ENCODE measurements at regions not wholly inside any gene's neighbourhood (a gene's known extent, or its start where the extent isn't known, plus 50 kb on each side); places are given as distances from the start of the nearest gene placed in this dataset.

DNA sequence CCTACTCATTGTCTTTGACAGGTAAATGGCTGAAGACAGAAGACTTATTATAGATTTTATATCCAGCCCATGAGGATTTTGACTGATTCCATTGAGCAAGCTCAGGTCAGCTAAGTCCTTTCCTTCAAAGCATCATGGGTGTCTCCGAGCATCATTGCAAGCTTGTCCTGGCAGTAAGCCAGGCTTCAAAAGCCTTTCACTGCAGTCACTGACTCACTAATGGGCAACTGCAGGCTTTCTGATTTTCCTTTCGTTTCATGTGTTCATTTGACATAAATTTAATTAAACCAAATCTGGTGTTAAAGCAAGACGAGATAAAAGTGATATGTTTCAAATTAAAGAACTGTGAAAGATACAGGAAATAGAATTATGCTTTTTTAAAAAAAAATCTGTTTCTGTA lies 426.2 kb downstream of the ANXA1 start:
- no peak for TF ChIP-seq CTCF (IDR thresholded peaks at IDR 0.05; ENCODE audit: control insufficient read depth, extremely low read depth, insufficient read depth)
- no peak for DNase-seq (ENCODE audit: low read depth)
- no peak overlapping the region for H3K4me3 ChIP-seq (ENCODE audit: low read depth, low read length)

- no peak for TF ChIP-seq CTCF (IDR thresholded peaks at IDR 0.05; ENCODE audit: control insufficient read depth, extremely low read depth, insufficient read depth)
- no peak overlapping the region for H3K4me3 ChIP-seq (ENCODE audit: low read depth, low read length)
- DNase-seq (ENCODE audit: low read depth) = peak; percentile 88
Observed at GRCh38 chr9:73579823-73580222, 428.2 kb downstream of the ANXA1 start.

DNA sequence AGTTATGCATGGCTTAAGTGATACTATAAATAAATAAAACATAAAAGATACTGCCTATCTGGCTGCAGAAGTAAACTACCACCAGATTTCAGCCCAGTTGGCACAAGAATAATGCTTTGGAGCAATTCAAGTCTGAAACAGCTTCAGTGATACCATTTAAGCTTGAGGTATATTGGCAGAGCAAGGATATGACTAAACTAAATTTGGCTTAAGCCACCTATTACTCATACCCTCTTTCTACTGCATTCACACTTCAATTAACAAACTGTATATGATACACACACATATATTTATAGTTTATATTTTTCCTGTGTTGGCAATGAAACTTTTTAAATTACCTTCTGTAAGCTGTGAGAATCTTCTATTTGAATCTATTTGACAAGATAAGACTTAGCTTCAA lies 431.9 kb downstream of the ANXA1 start:
- H3K4me3 ChIP-seq (ENCODE audit: low read depth, low read length) = no peak overlapping the region
- no peak for TF ChIP-seq CTCF (IDR thresholded peaks at IDR 0.05; ENCODE audit: control insufficient read depth, extremely low read depth, insufficient read depth)
- DNase-seq (ENCODE audit: low read depth) = no peak

DNA sequence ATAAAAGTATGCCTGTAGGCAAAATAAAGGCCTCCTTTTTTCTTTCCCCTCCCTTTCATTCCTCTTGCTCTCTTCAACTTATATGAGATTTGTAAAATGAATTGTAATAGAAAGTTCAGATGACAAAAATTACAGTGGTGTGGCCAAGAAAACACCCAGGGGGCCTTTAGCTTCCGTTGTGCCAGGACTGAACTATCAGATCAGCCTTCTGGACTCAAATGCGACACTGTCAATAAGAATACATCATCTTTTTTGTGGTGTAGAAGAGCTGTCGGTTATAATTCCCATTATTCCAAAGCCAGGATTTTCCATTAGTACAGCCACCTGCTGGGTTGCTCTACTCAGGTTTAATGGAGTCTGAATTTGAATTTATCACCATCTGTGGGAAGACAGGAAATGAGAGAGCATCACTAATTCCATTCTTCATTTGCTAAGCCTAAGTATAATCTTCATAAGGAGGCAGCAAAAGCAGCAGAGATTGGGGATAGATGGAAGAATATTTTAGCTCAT lies 443.4 kb downstream of the ANXA1 start:
- H3K4me3 ChIP-seq (ENCODE audit: low read depth, low read length) = no peak overlapping the region
- TF ChIP-seq CTCF (IDR thresholded peaks at IDR 0.05; ENCODE audit: control insufficient read depth, extremely low read depth, insufficient read depth) = no peak
- DNase-seq (ENCODE audit: low read depth) = no peak

DNA sequence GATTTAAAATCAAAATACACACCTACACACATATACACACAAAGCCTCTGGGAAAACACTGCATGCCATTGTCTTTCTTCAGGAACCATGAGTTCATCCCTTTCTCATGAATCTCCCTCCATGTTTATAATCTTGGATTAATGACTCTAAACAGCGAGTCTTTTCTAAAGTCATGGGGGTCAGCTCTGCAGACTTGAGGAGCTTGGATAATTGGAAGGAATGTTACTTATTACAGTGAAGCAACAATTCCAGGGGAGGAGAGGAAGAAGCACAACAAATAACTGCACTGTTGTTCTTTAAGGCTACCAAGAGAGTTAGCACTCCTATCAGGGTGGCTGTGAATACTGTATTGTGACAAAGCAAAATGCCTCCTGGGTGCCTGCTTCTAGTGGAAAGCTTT lies 444.7 kb downstream of the ANXA1 start:
- no peak for DNase-seq (ENCODE audit: low read depth)
- H3K4me3 ChIP-seq (ENCODE audit: low read depth, low read length) = no peak overlapping the region
- no peak for TF ChIP-seq CTCF (IDR thresholded peaks at IDR 0.05; ENCODE audit: control insufficient read depth, extremely low read depth, insufficient read depth)

GRCh38 chr9:73597039-73597438 lies 445.4 kb downstream of the ANXA1 start:
- no peak overlapping the region for H3K4me3 ChIP-seq (ENCODE audit: low read depth, low read length)
- no peak for TF ChIP-seq CTCF (IDR thresholded peaks at IDR 0.05; ENCODE audit: control insufficient read depth, extremely low read depth, insufficient read depth)
- no peak for DNase-seq (ENCODE audit: low read depth)

DNA sequence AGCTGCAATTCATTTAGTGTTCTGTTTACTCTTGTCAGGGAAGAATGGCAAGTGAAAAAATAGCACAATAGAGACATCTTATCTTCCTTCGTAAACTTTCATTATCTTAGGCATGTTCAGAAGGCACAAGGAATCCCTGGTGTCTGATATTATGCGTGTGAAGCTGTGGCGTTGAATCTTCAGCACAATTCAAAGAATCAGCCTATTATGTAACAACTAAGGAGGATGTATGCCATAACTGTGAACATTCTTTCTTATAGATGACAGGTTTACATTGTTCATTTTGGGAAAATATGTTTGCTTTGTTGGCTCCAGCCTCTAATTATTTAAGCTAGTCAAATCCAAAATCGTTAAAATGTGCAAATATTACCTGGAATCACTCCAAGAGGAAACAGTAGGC lies 446.1 kb downstream of the ANXA1 start:
- peak; percentile 57 for DNase-seq (ENCODE audit: low read depth)
- no peak overlapping the region for H3K4me3 ChIP-seq (ENCODE audit: low read depth, low read length)
- TF ChIP-seq CTCF (IDR thresholded peaks at IDR 0.05; ENCODE audit: control insufficient read depth, extremely low read depth, insufficient read depth) = no peak

All from LNCaP clone FGC (cell line).